Panc1 (cell line): ENCODE measurements at regions not wholly inside any gene's neighbourhood (a gene's known extent, or its start where the extent isn't known, plus 50 kb on each side); places are given as distances from the start of the nearest gene placed in this dataset.

Source experiments
- ATAC-seq: fragments of 200-7000 bp; cut with Tn5 transposase; 2 replicates; pipeline ENCODE4 v1.9.1; 2020; ENCODE audit warnings: mild to moderate bottlenecking, moderate library complexity
- BruUV-seq: library from RNA; stranded (reverse); fragments of 400-500 nt; replicated peaks from 2 replicates; lab custom pipeline; 2021; lab: Mats Ljungman, UMichigan
- CTCF ChIA-PET: fragments of 300-600 bp; sonication (Branson Sonifier 250); formaldehyde crosslinking; loops from one replicate; lab custom pipeline; 2022; ENCODE audit warnings: antibody characterized with exemption; lab: Charles Lee
- POLR2A ChIA-PET: fragments of 300-600 bp; sonication (Branson Sonifier 250); formaldehyde crosslinking; loops from one replicate; lab custom pipeline; 2022; ENCODE audit warnings: antibody characterized with exemption; lab: Charles Lee
- DNase-seq: peaks from one replicate; pipeline ENCODE4 v3.0.0-alpha.2; 2010; ENCODE audit warnings: low read depth, low spot score
- H3K27ac ChIP-seq: 2 replicates; pipeline ENCODE4 v1.5.1; 2011; ENCODE audit warnings: mild to moderate bottlenecking, low read length, inconsistent platforms
- H3K27me3 ChIP-seq: fragments of 200-500 bp; sonication (Bioruptor generic); 2 replicates; pipeline ENCODE4 v1.6.0; 2014; ENCODE audit warnings: low read length, inconsistent platforms; ENCODE audit not compliant: control insufficient read depth, insufficient read depth
- H3K36me3 ChIP-seq: fragments of 200-500 bp; sonication (Bioruptor generic); 2 replicates; pipeline ENCODE4 v1.5.1; 2014; ENCODE audit warnings: inconsistent platforms, mild to moderate bottlenecking, low read length, moderate library complexity; ENCODE audit not compliant: control insufficient read depth, insufficient read depth
- H3K4me1 ChIP-seq: 2 replicates; pipeline ENCODE4 v1.5.1; 2011; ENCODE audit warnings: inconsistent platforms, mild to moderate bottlenecking, low read length, moderate library complexity; ENCODE audit not compliant: control insufficient read depth, insufficient read depth
- H3K4me3 ChIP-seq, 2 experiments: 2 replicates each; pipeline ENCODE4 v1.5.1; 2011 to 2012; ENCODE audit warnings: low read depth in 2 of 2, low read length in 2 of 2, mild to moderate bottlenecking in 2 of 2, inconsistent platforms in 1 of 2, moderate library complexity in 1 of 2
- H3K9me3 ChIP-seq: fragments of 200-500 bp; sonication (Bioruptor generic); 2 replicates; pipeline ENCODE4 v1.5.1; 2014; ENCODE audit warnings: low read depth, mild to moderate bottlenecking, inconsistent platforms, low read length, moderate library complexity; ENCODE audit not compliant: control insufficient read depth, insufficient read depth
- POLR2AphosphoS5 ChIP-seq: IDR thresholded peaks from 2 replicates; pipeline ENCODE4 v1.6.1; 2012; ENCODE audit warnings: mild to moderate bottlenecking, low read depth, low read length, moderate library complexity
- SIN3A ChIP-seq: IDR thresholded peaks from 2 replicates; pipeline ENCODE4 v1.6.1; 2012; ENCODE audit warnings: low read depth, mild to moderate bottlenecking, low read length, moderate library complexity, borderline replicate concordance; ENCODE audit not compliant: insufficient read depth
- TCF7L2 ChIP-seq: IDR thresholded peaks from 2 replicates; pipeline ENCODE4 v1.6.1; 2011; ENCODE audit warnings: mild to moderate bottlenecking, low read depth, low read length, inconsistent platforms
- in situ Hi-C: cut with HindIII; loops from 2 replicates; pipeline ENCODE4 v1.10.0; 2016; ENCODE audit warnings: low sequenced_read_pairs, low pct_unique_long_range_greater_than_20kb
- intact Hi-C: fragments of 100-400 bp; cut with micrococcal nuclease; formaldehyde crosslinking; loops from one replicate; pipeline ENCODE4 v1.10.0; 2022; ENCODE audit not compliant: unreplicated experiment
- TF ChIP-seq, protein P1 (sequence below), 2 experiments: IDR thresholded peaks; 2 replicates each; pipeline ENCODE4 v1.6.1; 2011 to 2012; ENCODE audit warnings: low read depth in 2 of 2, control low read depth in 1 of 2, low read length in 1 of 2, mild to moderate bottlenecking in 1 of 2, moderate library complexity in 1 of 2; ENCODE audit not compliant: insufficient read depth in 1 of 2
- TF ChIP-seq, protein P2 (sequence below): fragments of 450-650 bp; IDR thresholded peaks from 2 replicates; pipeline ENCODE4 v1.5.1; 2017; ENCODE audit warnings: mild to moderate bottlenecking

DNA sequence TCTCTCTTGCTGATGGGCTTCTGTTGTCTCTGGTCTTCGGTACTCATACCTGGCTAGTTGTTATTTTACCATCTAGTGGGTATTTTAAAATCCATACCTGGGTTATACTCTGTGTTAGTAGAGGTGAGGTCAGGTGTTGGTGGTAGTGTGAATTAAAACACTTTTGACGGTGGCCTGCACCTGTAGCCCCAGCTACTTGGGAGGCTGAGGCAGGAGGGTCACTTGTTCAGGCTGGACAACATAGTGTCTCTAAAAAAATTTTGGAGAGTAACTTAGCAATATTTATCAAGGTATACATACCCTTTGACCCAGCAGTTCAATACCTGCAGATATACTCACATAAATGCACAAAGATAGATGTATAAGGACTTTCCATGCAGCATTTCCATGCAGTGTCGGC lies 55.4 kb downstream of the GSX1 start:
- H3K36me3 ChIP-seq, result no peaks in the 10 kb centered on the region
- H3K27ac ChIP-seq, result no peak overlapping the region
- ATAC-seq (no peak), DNase-seq (no peak)
- H3K27me3 ChIP-seq, result no peaks in the 10 kb centered on the region
- intact Hi-C loops, result no loop called here
- in situ Hi-C loops, result loop anchor here (25.0 kb wide), 1 partner anchor 115 kb away; the partner anchor contains the start of gene CDX2
- no TSS peak for BruUV-seq
- ChIA-PET POLR2A (interaction anchor here (0.7 kb wide), 1 partner anchor 11 kb away, joined by 4 read pairs; no protein-coding TSS in a partner anchor), CTCF (no interaction called here)
- H3K4me3 ChIP-seq, result no peak overlapping the region
- H3K4me1 ChIP-seq, result no peaks in the 10 kb centered on the region
- H3K9me3 ChIP-seq, result no peaks in the 10 kb centered on the region
- no peak for TF ChIP-seq SIN3A
- TF ChIP-seq, protein P1, sequence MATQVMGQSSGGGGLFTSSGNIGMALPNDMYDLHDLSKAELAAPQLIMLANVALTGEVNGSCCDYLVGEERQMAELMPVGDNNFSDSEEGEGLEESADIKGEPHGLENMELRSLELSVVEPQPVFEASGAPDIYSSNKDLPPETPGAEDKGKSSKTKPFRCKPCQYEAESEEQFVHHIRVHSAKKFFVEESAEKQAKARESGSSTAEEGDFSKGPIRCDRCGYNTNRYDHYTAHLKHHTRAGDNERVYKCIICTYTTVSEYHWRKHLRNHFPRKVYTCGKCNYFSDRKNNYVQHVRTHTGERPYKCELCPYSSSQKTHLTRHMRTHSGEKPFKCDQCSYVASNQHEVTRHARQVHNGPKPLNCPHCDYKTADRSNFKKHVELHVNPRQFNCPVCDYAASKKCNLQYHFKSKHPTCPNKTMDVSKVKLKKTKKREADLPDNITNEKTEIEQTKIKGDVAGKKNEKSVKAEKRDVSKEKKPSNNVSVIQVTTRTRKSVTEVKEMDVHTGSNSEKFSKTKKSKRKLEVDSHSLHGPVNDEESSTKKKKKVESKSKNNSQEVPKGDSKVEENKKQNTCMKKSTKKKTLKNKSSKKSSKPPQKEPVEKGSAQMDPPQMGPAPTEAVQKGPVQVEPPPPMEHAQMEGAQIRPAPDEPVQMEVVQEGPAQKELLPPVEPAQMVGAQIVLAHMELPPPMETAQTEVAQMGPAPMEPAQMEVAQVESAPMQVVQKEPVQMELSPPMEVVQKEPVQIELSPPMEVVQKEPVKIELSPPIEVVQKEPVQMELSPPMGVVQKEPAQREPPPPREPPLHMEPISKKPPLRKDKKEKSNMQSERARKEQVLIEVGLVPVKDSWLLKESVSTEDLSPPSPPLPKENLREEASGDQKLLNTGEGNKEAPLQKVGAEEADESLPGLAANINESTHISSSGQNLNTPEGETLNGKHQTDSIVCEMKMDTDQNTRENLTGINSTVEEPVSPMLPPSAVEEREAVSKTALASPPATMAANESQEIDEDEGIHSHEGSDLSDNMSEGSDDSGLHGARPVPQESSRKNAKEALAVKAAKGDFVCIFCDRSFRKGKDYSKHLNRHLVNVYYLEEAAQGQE (IDR thresholded peaks at IDR 0.05; ENCODE audit: insufficient read depth in 1 of 2, low read depth in 2 of 2, low read length in 1 of 2), result no peak
- TF ChIP-seq, protein P2, sequence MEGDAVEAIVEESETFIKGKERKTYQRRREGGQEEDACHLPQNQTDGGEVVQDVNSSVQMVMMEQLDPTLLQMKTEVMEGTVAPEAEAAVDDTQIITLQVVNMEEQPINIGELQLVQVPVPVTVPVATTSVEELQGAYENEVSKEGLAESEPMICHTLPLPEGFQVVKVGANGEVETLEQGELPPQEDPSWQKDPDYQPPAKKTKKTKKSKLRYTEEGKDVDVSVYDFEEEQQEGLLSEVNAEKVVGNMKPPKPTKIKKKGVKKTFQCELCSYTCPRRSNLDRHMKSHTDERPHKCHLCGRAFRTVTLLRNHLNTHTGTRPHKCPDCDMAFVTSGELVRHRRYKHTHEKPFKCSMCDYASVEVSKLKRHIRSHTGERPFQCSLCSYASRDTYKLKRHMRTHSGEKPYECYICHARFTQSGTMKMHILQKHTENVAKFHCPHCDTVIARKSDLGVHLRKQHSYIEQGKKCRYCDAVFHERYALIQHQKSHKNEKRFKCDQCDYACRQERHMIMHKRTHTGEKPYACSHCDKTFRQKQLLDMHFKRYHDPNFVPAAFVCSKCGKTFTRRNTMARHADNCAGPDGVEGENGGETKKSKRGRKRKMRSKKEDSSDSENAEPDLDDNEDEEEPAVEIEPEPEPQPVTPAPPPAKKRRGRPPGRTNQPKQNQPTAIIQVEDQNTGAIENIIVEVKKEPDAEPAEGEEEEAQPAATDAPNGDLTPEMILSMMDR, result no peak
- TF ChIP-seq TCF7L2, result no peak
- no peak for TF ChIP-seq POLR2AphosphoS5

DNA sequence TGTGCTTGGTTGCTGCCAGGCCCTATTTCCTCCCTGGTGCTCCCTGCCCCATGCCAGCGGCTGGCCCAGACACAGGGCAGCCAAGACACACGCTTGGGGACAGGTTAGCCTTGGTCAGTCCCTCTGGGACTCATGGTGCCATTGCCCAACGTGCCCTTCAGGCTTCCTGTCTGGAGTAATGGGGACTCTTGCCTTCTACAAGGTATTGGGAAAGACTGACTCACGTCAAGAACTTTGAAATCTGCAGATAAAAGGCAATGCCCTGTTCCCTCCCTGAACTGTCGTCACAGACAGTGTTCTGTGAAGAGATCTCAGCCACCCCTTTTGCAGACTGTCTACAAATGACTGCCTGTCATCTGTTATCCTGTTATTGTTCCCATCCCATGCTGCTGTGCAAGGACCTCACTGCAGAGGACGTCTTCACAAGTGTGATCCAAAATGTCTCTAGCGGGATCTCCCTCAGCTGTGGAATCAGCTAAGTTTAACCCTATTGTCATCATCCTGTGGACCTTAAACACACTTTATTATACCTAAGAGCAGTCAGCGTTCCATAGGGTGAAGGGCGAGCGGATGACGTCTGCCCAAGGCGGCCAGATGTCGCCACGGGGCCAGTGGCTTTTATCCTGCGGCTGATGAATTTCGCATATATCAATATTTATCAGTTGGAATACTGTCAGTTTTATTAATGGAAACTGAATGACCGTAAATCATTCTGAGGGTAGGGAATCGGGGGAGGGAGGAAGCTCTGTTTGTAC lies 59.0 kb downstream of the GSX1 start:
- no peaks in the 10 kb centered on the region for H3K27me3 ChIP-seq
- in situ Hi-C loops (no loop called here), intact Hi-C loops (no loop called here)
- no peaks in the 10 kb centered on the region for H3K4me1 ChIP-seq
- TF ChIP-seq POLR2AphosphoS5 (no peak), SIN3A (no peak), TCF7L2 (no peak)
- TF ChIP-seq, protein P1 (IDR thresholded peaks at IDR 0.05; ENCODE audit: insufficient read depth in 1 of 2, low read depth in 2 of 2, low read length in 1 of 2), result no peak
- TF ChIP-seq, protein P2, result no peak
- DNase-seq (no peak), ATAC-seq (no peak)
- ChIA-PET CTCF (no interaction called here), POLR2A (no interaction called here)
- no peak overlapping the region for H3K27ac ChIP-seq
- no TSS peak for BruUV-seq
- H3K9me3 ChIP-seq, result no peaks in the 10 kb centered on the region
- H3K4me3 ChIP-seq, result no peak overlapping the region
- H3K36me3 ChIP-seq, result no peaks in the 10 kb centered on the region
